Duodenal mucosa (tissue), 2 donors: ENCODE measurements at regions not wholly inside any gene's neighbourhood (a gene's known extent, or its start where the extent isn't known, plus 50 kb on each side); places are given as distances from the start of the nearest gene placed in this dataset.
A peak's percentile ranks its signal among the peaks of the same experiment; 100 is the strongest.

Source experiments
- H3K27ac ChIP-seq: one replicate; pipeline ENCODE4 v1.7.0; 2013; ENCODE audit warnings: low read depth, low read length
- H3K27me3 ChIP-seq, 2 donors: one replicate each; pipeline ENCODE4 v1.7.0; 2013; ENCODE audit warnings: low read length in 2 of 2, control low read depth in 1 of 2; ENCODE audit not compliant: insufficient read depth in 2 of 2, control insufficient read depth in 1 of 2
- H3K36me3 ChIP-seq, 2 donors: one replicate each; pipeline ENCODE4 v1.7.0; 2013; ENCODE audit warnings: low read length in 2 of 2, control low read depth in 1 of 2; ENCODE audit not compliant: insufficient read depth in 2 of 2, control insufficient read depth in 1 of 2
- H3K4me1 ChIP-seq, 2 donors: one replicate each; pipeline ENCODE4 v1.7.0; 2013; ENCODE audit warnings: low read length in 2 of 2, control low read depth in 1 of 2; ENCODE audit not compliant: insufficient read depth in 2 of 2, control insufficient read depth in 1 of 2
- H3K4me3 ChIP-seq, 2 donors: one replicate each; pipeline ENCODE4 v1.7.0; 2013; ENCODE audit warnings: low read length in 2 of 2, low read depth in 1 of 2
- H3K9ac ChIP-seq, 2 donors: one replicate each; pipeline ENCODE4 v1.7.0; 2013; ENCODE audit warnings: low read length in 2 of 2, low read depth in 1 of 2
- H3K9me3 ChIP-seq, 2 donors: one replicate each; pipeline ENCODE4 v1.7.0; 2013; ENCODE audit warnings: low read length in 2 of 2, control low read depth in 1 of 2; ENCODE audit not compliant: control insufficient read depth in 1 of 2

- no peaks in the 10 kb centered on the region for H3K36me3 ChIP-seq
- peaks cover 12 to 18% of the 10 kb centered on the region in 2 donors for H3K4me1 ChIP-seq
- no peaks in the 10 kb centered on the region for H3K9me3 ChIP-seq
- H3K27me3 ChIP-seq: no peaks in the 10 kb centered on the region
- no peak overlapping the region for H3K27ac ChIP-seq
- H3K4me3 ChIP-seq: no peak overlapping the region
- H3K9ac ChIP-seq: no peak overlapping the region
These were observed 164.7 kb downstream of the LTN1 start for GRCh38 chr21:28828021-28828420.

GRCh38 chr21:28827422-28827821 is 165.3 kb downstream of the LTN1 start:
- H3K36me3 ChIP-seq: no peaks in the 10 kb centered on the region
- no peak overlapping the region for H3K4me3 ChIP-seq
- no peaks in the 10 kb centered on the region for H3K9me3 ChIP-seq
- no peak overlapping the region for H3K9ac ChIP-seq
- no peak overlapping the region for H3K27ac ChIP-seq
- H3K4me1 ChIP-seq: peaks cover 15 to 23% of the 10 kb centered on the region in 2 donors
- no peaks in the 10 kb centered on the region for H3K27me3 ChIP-seq

- H3K9me3 ChIP-seq: no peaks in the 10 kb centered on the region
- no peaks in the 10 kb centered on the region for H3K36me3 ChIP-seq
- no peaks in the 10 kb centered on the region for H3K27me3 ChIP-seq
- no peak overlapping the region for H3K4me3 ChIP-seq
- H3K9ac ChIP-seq: no peak overlapping the region
- no peak overlapping the region for H3K27ac ChIP-seq
- H3K4me1 ChIP-seq: peaks cover 15 to 23% of the 10 kb centered on the region in 2 donors
These were observed 166.1 kb downstream of the LTN1 start for GRCh38 chr21:28826569-28826968.

- Histone ChIP-seq H3K36me3 (no peaks in the 10 kb centered on the region), H3K27ac (no peak overlapping the region), H3K27me3 (no peaks in the 10 kb centered on the region), H3K4me3 (no peak overlapping the region), H3K9me3 (no peaks in the 10 kb centered on the region), H3K9ac (no peak overlapping the region), H3K4me1 (peaks cover 15 to 23% of the 10 kb centered on the region in 2 donors)
These were observed 166.7 kb downstream of the LTN1 start for GRCh38 chr21:28826021-28826420.

- Histone ChIP-seq H3K4me3 (peak overlapping the region in 1 of 2 donors; percentile 5), H3K36me3 (no peaks in the 10 kb centered on the region), H3K4me1 (peaks cover 15 to 23% of the 10 kb centered on the region in 2 donors), H3K9ac (no peak overlapping the region), H3K27me3 (no peaks in the 10 kb centered on the region), H3K9me3 (no peaks in the 10 kb centered on the region), H3K27ac (no peak overlapping the region)
These were observed 169.2 kb downstream of the LTN1 start for GRCh38 chr21:28823429-28823828.

- H3K27me3 ChIP-seq: no peaks in the 10 kb centered on the region
- H3K4me1 ChIP-seq: peaks cover 15 to 23% of the 10 kb centered on the region in 2 donors
- no peak overlapping the region for H3K9ac ChIP-seq
- H3K27ac ChIP-seq: no peak overlapping the region
- no peaks in the 10 kb centered on the region for H3K9me3 ChIP-seq
- no peaks in the 10 kb centered on the region for H3K36me3 ChIP-seq
- peak overlapping the region; percentile 12 to 26 for H3K4me3 ChIP-seq
These were observed 170.0 kb downstream of the LTN1 start for GRCh38 chr21:28822486-28823335.

GRCh38 chr21:28822123-28822399 is 170.6 kb downstream of the LTN1 start:
- H3K9me3 ChIP-seq: no peaks in the 10 kb centered on the region
- H3K27ac ChIP-seq: no peak overlapping the region
- no peaks in the 10 kb centered on the region for H3K27me3 ChIP-seq
- peaks cover 15 to 18% of the 10 kb centered on the region in 2 donors for H3K4me1 ChIP-seq
- H3K9ac ChIP-seq: no peak overlapping the region
- H3K36me3 ChIP-seq: no peaks in the 10 kb centered on the region
- no peak overlapping the region for H3K4me3 ChIP-seq

- Histone ChIP-seq H3K4me3 (no peak overlapping the region), H3K36me3 (no peaks in the 10 kb centered on the region), H3K27ac (no peak overlapping the region), H3K9ac (no peak overlapping the region), H3K27me3 (no peaks in the 10 kb centered on the region), H3K4me1 (peaks cover 15 to 18% of the 10 kb centered on the region in 2 donors), H3K9me3 (no peaks in the 10 kb centered on the region)
These were observed 171.2 kb downstream of the LTN1 start for GRCh38 chr21:28821276-28822122.

- peaks cover 9 to 13% of the 10 kb centered on the region in 2 donors for H3K4me1 ChIP-seq
- H3K4me3 ChIP-seq: no peak overlapping the region
- no peak overlapping the region for H3K9ac ChIP-seq
- no peaks in the 10 kb centered on the region for H3K9me3 ChIP-seq
- no peak overlapping the region for H3K27ac ChIP-seq
- H3K36me3 ChIP-seq: no peaks in the 10 kb centered on the region
- H3K27me3 ChIP-seq: no peaks in the 10 kb centered on the region
These were observed 173.9 kb downstream of the LTN1 start for GRCh38 chr21:28818663-28819278.

- H3K27ac ChIP-seq: no peak overlapping the region
These were observed 174.8 kb downstream of the LTN1 start for GRCh38 chr21:28817871-28818270.

More at GRCh38 chr21:28817871-28818270, 174.8 kb downstream of the LTN1 start:
- Histone ChIP-seq H3K27me3 (no peaks in the 10 kb centered on the region), H3K9me3 (no peaks in the 10 kb centered on the region), H3K9ac (no peak overlapping the region), H3K36me3 (no peaks in the 10 kb centered on the region), H3K4me3 (no peak overlapping the region), H3K4me1 (peaks cover 3 to 4% of the 10 kb centered on the region in 2 donors)
